HUES6 (cell line): ENCODE measurements at regions not wholly inside any gene's neighbourhood (a gene's known extent, or its start where the extent isn't known, plus 50 kb on each side); places are given as distances from the start of the nearest gene placed in this dataset.

Source experiments
- H3K27ac ChIP-seq: 2 replicates; pipeline ENCODE4 v1.7.0; 2013; ENCODE audit warnings: low read depth, mild to moderate bottlenecking, low read length, inconsistent platforms
- H3K27me3 ChIP-seq: 2 replicates; pipeline ENCODE4 v1.6.1; 2013; ENCODE audit warnings: low read length; ENCODE audit not compliant: control insufficient read depth, insufficient read depth
- H3K36me3 ChIP-seq: 2 replicates; pipeline ENCODE4 v1.6.1; 2013; ENCODE audit warnings: low read length; ENCODE audit not compliant: control insufficient read depth, insufficient read depth
- H3K4me1 ChIP-seq: 2 replicates; pipeline ENCODE4 v1.6.1; 2013; ENCODE audit warnings: low read length; ENCODE audit not compliant: control insufficient read depth, insufficient read depth
- H3K4me3 ChIP-seq: 2 replicates; pipeline ENCODE4 v1.5.1; 2013; ENCODE audit warnings: low read depth, low read length
- H3K9ac ChIP-seq: one replicate; pipeline ENCODE4 v1.6.1; 2013; ENCODE audit warnings: mild to moderate bottlenecking, low read length
- H3K9me3 ChIP-seq: 2 replicates; pipeline ENCODE4 v1.6.1; 2013; ENCODE audit warnings: low read depth, low read length; ENCODE audit not compliant: control insufficient read depth, insufficient read depth

DNA sequence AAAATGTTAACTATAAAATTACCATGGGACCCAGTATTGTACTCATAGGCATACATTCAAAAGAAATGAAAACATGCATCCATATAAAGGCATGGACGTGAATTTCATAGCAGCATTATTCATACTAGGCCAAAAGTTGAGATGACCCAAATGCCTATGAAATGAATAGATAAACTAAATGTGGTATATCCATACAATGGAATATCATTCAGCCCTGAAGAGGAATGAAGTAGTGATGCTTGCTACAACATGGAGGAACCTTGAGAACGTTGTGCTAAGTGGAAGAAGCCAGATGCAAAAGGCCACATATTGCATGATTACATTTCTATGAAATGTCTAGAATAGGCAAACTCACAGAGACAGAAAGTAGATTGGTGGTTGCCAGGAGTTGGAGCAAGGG lies 127.1 kb upstream of the IPO9 start:
- no peaks in the 10 kb centered on the region for H3K36me3 ChIP-seq
- H3K9me3 ChIP-seq: peaks cover 7% of the 10 kb centered on the region
- no peak overlapping the region for H3K9ac ChIP-seq
- H3K27me3 ChIP-seq: no peaks in the 10 kb centered on the region
- peaks cover 16% of the 10 kb centered on the region for H3K4me1 ChIP-seq
- no peak overlapping the region for H3K27ac ChIP-seq
- H3K4me3 ChIP-seq: no peak overlapping the region

DNA sequence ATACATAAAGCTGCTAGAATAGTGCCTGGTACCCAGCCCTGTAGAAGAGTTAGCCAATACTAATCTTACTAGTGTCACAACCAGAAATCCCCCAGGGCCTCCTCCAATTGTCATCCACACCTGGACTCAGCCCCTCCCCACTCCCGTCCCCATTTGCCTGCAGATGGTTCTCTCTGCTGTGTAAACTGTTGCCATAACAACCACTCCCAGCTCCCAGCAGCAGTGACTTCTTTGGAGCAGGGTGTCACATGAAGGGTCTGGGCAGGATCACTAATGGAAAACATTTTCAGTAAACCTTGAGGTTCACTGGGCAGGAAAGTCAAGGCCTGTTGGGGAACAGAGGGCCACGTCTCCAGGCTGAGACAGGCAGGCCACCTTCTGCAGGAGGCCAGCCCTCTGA lies 126.0 kb upstream of the IPO9 start:
- no peak overlapping the region for H3K27ac ChIP-seq
- no peak overlapping the region for H3K4me3 ChIP-seq
- no peak overlapping the region for H3K9ac ChIP-seq
- no peaks in the 10 kb centered on the region for H3K27me3 ChIP-seq
- H3K36me3 ChIP-seq: no peaks in the 10 kb centered on the region
- peaks cover 7% of the 10 kb centered on the region for H3K9me3 ChIP-seq
- H3K4me1 ChIP-seq: peaks cover 16% of the 10 kb centered on the region

DNA sequence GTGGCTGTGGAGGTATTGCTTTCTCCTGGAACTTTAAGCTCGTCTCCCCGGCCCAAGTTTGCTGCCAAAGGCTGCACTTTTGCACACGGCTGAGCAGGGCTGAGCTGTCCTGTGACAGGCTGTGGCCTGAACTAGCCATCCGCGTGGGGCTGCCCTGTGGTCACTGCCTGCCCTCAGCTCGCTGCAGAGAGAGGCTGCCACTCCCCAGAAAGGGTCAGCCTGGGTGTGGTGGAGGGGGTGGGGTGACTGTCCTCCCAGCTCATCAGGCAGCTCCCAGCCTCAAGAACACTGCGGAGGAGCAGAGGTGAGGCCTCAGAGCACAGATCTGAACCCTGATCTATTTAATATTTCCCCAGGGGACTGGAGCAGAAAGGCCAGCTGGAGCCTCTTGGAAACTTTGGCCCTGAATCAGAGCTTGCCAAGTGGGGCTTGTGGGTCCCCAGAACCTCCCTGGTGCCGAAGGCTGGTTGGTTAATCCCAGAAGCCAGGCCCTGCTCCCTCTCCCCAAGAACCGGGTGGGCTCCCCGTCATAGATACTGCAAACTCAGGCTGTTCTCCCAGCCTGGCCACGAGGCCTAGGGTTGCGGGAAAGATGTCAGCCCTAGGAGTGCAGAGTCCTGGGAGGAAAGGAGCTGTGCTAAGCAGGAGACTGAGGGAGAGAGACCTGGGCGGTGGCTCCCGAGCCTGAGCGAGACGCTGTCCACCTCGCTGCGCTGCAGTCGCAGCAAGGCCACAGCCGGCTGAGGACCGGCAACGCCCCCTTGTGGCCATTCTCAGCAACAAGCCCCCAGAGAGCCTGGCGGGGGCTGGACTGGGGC lies 125.1 kb upstream of the IPO9 start:
- Histone ChIP-seq H3K9me3 (peaks cover 7% of the 10 kb centered on the region), H3K27me3 (no peaks in the 10 kb centered on the region), H3K36me3 (no peaks in the 10 kb centered on the region), H3K4me1 (peaks cover 16% of the 10 kb centered on the region), H3K9ac (no peak overlapping the region), H3K27ac (no peak overlapping the region), H3K4me3 (no peak overlapping the region)

DNA sequence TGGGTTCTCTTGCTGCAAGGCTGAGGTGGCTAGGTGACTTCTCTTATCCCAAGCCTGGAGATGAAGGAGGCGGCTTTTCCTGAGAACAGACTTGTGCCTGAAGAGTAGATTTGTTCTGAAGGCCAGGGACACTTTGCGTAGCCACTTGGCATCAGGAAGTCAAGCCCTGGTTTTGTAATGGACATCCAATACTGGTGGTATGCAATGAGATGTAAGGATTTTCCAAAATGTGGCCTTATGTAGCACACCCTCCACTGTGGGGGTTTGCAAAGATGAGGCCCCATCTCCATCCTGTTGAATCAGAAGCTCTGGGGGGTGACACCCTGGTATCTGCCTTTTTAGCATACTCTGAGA lies 124.5 kb upstream of the IPO9 start:
- Histone ChIP-seq H3K36me3 (no peaks in the 10 kb centered on the region), H3K4me3 (no peak overlapping the region), H3K27ac (no peak overlapping the region), H3K27me3 (no peaks in the 10 kb centered on the region), H3K9me3 (peaks cover 7% of the 10 kb centered on the region), H3K4me1 (peaks cover 16% of the 10 kb centered on the region), H3K9ac (no peak overlapping the region)

DNA sequence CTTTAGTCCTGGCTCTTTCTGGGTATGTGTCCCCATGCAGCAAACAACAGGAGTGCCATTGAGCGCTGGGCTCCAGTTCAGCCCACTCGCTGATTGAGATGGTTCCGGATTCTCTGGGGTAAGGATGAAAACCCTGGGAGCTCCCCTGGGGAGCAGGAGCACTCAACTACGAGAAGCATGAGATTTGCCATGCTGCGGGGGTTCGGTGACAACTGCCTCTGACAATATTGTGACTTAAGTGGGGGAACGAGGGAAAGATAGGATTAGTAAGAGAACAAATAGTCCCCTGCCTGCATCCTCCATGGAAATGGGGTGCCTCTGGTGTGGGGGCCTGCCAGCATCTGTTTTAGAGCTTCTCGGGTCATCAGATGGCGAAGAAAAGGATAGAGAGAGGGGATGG lies 123.6 kb upstream of the IPO9 start:
- Histone ChIP-seq H3K4me1 (peaks cover 19% of the 10 kb centered on the region), H3K9me3 (peaks cover 7% of the 10 kb centered on the region), H3K4me3 (no peak overlapping the region), H3K9ac (no peak overlapping the region), H3K27ac (no peak overlapping the region), H3K27me3 (no peaks in the 10 kb centered on the region), H3K36me3 (no peaks in the 10 kb centered on the region)

DNA sequence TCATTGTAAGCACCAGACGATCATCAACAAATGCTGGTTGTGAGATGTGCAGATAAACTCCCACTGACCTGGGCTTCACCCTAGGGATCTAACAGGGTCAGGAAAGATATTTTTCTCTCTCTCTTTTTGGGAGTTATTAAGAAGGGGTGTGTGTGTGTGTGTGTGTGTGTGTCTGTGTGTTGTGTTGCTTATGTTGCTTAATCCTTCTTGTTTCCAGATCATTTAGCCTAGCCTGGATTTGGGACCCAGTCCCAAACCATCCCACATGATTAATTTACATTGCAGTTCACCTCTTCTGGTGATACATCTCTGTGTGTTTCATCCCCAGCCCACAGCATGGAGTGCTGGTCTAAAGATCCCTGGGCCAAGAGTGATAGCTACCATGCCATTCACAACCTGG lies 122.8 kb upstream of the IPO9 start:
- Histone ChIP-seq H3K9ac (no peak overlapping the region), H3K4me1 (peaks cover 19% of the 10 kb centered on the region), H3K27me3 (no peaks in the 10 kb centered on the region), H3K9me3 (peaks cover 7% of the 10 kb centered on the region), H3K4me3 (no peak overlapping the region), H3K27ac (no peak overlapping the region), H3K36me3 (no peaks in the 10 kb centered on the region)

DNA sequence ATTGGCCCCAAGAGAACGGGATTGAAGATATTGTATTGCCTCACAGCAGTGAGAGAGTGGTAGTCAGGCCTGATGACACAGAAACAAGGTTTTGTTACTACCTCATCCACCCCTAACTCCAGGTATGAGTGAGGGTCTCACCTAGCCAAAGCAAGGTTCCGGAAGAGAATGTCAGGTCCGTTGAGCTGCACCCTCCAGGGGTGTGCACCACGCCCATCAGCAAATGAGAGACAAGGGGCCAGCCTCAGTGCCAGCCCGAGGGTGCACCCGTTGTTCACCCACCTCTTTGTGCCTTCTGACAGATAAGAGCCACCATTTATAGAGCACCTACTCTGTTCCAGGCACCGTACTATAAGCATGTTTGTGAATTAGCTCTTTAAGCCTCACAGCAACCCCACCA lies 121.9 kb upstream of the IPO9 start:
- no peak overlapping the region for H3K9ac ChIP-seq
- peaks cover under 1% of the 10 kb centered on the region; the same call in 1 of the 2 replicates for H3K9me3 ChIP-seq
- no peaks in the 10 kb centered on the region for H3K36me3 ChIP-seq
- peaks cover 19% of the 10 kb centered on the region for H3K4me1 ChIP-seq
- H3K27me3 ChIP-seq: no peaks in the 10 kb centered on the region
- H3K27ac ChIP-seq: no peak overlapping the region
- H3K4me3 ChIP-seq: no peak overlapping the region

DNA sequence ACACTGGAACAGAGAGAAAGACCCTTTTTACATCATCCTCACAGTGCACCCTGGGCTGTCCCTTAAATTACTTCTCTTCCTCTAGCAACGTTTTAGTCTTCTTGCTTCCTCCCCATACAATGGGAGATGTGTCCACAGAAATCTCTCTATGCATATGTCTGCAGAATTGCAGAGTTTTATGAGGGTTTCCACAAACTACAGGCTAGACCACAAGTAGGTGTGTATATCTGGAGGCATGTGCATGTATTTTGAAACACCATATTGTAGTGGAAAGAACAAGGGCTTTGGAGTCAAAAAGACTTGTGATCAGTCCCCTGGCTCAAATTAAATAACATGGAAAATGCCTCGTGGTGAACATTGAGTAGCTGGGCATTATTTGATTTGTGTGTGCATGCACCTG lies 121.3 kb upstream of the IPO9 start:
- H3K27ac ChIP-seq: no peak overlapping the region
- H3K9ac ChIP-seq: no peak overlapping the region
- H3K9me3 ChIP-seq: no peaks in the 10 kb centered on the region
- no peaks in the 10 kb centered on the region for H3K36me3 ChIP-seq
- H3K27me3 ChIP-seq: no peaks in the 10 kb centered on the region
- H3K4me3 ChIP-seq: no peak overlapping the region
- peaks cover 19% of the 10 kb centered on the region for H3K4me1 ChIP-seq

DNA sequence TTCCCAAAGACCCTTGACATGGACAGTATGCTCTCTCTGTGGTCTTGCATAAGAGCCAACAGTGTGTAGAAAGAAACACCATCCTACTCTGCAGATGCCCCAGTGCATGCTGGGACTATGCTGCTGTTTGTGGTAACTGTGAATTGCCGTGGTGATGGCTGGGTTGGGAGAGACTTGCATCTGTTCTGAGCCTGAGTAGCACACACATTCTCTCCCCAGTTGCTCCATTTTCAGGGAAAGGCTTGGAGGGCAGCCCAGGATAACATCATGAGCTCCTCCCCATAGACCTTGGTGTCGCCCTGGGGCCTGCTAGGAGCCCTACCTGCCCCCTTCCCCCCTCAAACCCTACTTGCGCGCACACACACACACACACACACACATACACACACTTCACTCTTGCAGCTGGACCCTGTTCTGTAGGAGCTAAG lies 120.9 kb upstream of the IPO9 start:
- H3K27me3 ChIP-seq: no peaks in the 10 kb centered on the region
- H3K4me1 ChIP-seq: peaks cover 19% of the 10 kb centered on the region
- H3K4me3 ChIP-seq: no peak overlapping the region
- H3K9me3 ChIP-seq: no peaks in the 10 kb centered on the region
- no peak overlapping the region for H3K9ac ChIP-seq
- no peaks in the 10 kb centered on the region for H3K36me3 ChIP-seq
- no peak overlapping the region for H3K27ac ChIP-seq

DNA sequence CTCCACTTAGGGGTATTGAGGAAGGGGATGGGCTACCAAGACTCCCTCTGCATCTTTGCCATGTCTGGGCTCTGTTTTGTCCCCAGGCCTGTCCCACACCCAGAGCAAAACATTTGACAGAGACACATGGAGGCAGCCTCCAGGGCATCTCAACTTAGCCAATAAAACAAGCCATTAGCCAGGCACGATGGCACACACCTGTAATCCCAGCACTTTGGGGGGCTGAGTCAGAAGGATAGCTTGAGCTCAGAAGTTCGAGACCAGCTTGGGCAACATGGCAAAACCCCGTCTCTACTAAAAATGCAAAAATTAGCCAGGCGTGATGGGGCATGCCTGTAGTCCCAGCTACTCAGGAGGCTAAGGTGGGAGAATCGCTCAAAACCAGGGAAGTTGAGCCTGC lies 120.3 kb upstream of the IPO9 start:
- no peaks in the 10 kb centered on the region for H3K36me3 ChIP-seq
- peaks cover 20% of the 10 kb centered on the region for H3K4me1 ChIP-seq
- no peak overlapping the region for H3K27ac ChIP-seq
- H3K4me3 ChIP-seq: no peak overlapping the region
- H3K27me3 ChIP-seq: no peaks in the 10 kb centered on the region
- H3K9me3 ChIP-seq: no peaks in the 10 kb centered on the region
- H3K9ac ChIP-seq: no peak overlapping the region

DNA sequence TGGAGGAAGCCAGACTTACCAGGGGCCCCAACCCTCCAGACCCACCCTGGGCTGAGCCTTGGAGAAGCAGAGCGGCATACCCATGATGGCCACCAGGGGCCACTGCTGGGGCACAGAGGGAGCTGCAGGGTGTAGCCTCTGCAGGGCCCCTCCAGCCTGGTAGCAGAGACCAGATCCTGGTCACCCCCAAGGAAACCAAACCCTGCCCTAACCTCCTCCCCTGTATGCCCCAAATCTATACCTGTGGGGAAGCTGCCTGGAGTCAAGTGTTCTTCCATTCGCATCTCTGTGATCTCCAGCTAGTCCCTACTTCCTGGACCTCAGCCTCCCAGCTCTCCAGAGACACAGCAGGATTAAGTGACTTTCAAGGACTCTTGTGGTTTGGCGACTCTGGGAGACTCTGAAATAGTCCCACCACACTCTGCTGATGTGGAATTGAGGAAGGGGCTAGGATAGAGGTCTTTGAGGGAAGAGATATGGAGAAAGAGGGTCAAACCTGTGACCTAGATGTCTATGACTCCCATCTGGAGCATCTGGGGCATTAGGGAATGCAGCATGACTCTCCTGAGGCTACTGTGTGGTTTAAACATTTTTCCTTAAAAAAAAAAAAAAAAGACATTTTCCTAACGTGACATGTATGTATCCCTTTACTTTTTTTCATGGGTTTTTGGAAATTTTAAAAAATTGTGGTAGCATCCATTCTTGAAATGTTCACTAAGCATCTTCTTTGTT lies 119.2 kb upstream of the IPO9 start:
- no peaks in the 10 kb centered on the region for H3K9me3 ChIP-seq
- H3K27me3 ChIP-seq: no peaks in the 10 kb centered on the region
- peaks cover 23% of the 10 kb centered on the region; the same call in 1 of the 2 replicates for H3K4me1 ChIP-seq
- H3K36me3 ChIP-seq: no peaks in the 10 kb centered on the region
- H3K27ac ChIP-seq: no peak overlapping the region
- no peak overlapping the region for H3K9ac ChIP-seq
- no peak overlapping the region for H3K4me3 ChIP-seq
